Mucosa of descending colon (tissue), 3 donors: ENCODE measurements at regions not wholly inside any gene's neighbourhood (a gene's known extent, or its start where the extent isn't known, plus 50 kb on each side); places are given as distances from the start of the nearest gene placed in this dataset.
A peak's percentile ranks its signal among the peaks of the same experiment; 100 is the strongest.

ENCODE experiments used
- ATAC-seq: fragments of 200-7000 bp; cut with Tn5 transposase; one replicate; pipeline ENCODE4 v1.9.1; 2020; ENCODE audit warnings: mild to moderate bottlenecking, moderate library complexity
- DNase-seq, 3 donors: peaks; one replicate each; pipeline ENCODE4 v3.0.0-alpha.2; 2020
- H3K36me3 ChIP-seq: fragments of 200-600 bp; one replicate; pipeline ENCODE4 v1.8.0; 2021; ENCODE audit warnings: low read depth, mild to moderate bottlenecking
- H3K4me1 ChIP-seq: fragments of 200-600 bp; one replicate; pipeline ENCODE4 v1.8.0; 2021; ENCODE audit warnings: low read depth, mild to moderate bottlenecking
- H3K4me3 ChIP-seq: fragments of 200-600 bp; one replicate; pipeline ENCODE4 v1.8.0; 2021; ENCODE audit warnings: mild to moderate bottlenecking
- H3K9me3 ChIP-seq: fragments of 200-600 bp; one replicate; pipeline ENCODE4 v1.8.0; 2021; ENCODE audit warnings: mild to moderate bottlenecking
- CTCF ChIP-seq: fragments of 200-600 bp; IDR thresholded peaks from one replicate; pipeline ENCODE4 v1.8.0; 2022; ENCODE audit warnings: antibody characterized with exemption, mild to moderate bottlenecking
- intact Hi-C, 2 donors: fragments of 100-400 bp; cut with DNase I in 1 of 2; cut with micrococcal nuclease in 1 of 2; formaldehyde crosslinking; loops; one replicate each; pipeline versions ENCODE4 v1.11.0 to v1.11.1; 2022; cut with DNase I, micrococcal nuclease
- donor health status: DM: no; HTN: no; CAD: no; lungs with moderate emphysema.
- donor health status: DM: no; HTN: no; CAD: no.
- donor health status: DM: no; HTN: yes; CAD: no.

- intact Hi-C loops = no loop called here
- Histone ChIP-seq H3K9me3 (no peaks in the 10 kb centered on the region), H3K4me1 (peaks cover 6% of the 10 kb centered on the region), H3K4me3 (no peak overlapping the region), H3K36me3 (no peaks in the 10 kb centered on the region)
- peak in 1 of 3 donors; percentile 56 for DNase-seq
- ATAC-seq = peak; percentile 95
- no peak for TF ChIP-seq CTCF
Observed at GRCh38 chr3:32056559-32057290, 49.7 kb upstream of the GPD1L start.
